Loucy (cell line): ENCODE measurements at regions not wholly inside any gene's neighbourhood (a gene's known extent, or its start where the extent isn't known, plus 50 kb on each side); places are given as distances from the start of the nearest gene placed in this dataset.

ENCODE experiments used
- EZH2phosphoT487 ChIP-seq: fragments of 200-600 bp; IDR thresholded peaks from 2 replicates; pipeline ENCODE4 v1.6.1; 2018; ENCODE audit warnings: antibody characterized with exemption, mild to moderate bottlenecking, moderate library complexity, borderline replicate concordance
- TF ChIP-seq, protein P1 (sequence below): fragments of 200-600 bp; sonication (generic); conservative IDR thresholded peaks from 2 replicates; pipeline ENCODE4 v1.5.1; 2014; ENCODE audit warnings: mild to moderate bottlenecking, antibody characterized with exemption, low read length

DNA sequence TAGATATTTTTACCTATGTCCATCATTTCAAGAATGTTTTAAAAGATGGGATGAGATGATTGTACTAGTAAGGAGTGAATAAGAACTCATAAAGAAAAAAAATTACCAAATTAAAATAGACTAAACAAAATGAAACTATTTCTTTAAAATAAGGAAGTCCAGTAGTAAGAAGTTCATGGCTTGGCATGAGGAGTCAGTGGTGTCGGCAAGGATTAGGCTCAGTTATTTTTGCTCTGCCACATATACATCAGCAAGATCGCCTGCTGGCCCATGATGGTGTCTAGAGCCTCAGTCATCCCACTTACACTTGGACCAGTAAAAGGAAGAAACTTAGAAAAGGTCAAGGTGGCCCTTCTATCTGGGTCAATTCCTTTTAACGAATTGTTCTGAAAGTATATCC, 300.9 kb upstream of the SLC8A1 start:
- TF ChIP-seq, protein P1, sequence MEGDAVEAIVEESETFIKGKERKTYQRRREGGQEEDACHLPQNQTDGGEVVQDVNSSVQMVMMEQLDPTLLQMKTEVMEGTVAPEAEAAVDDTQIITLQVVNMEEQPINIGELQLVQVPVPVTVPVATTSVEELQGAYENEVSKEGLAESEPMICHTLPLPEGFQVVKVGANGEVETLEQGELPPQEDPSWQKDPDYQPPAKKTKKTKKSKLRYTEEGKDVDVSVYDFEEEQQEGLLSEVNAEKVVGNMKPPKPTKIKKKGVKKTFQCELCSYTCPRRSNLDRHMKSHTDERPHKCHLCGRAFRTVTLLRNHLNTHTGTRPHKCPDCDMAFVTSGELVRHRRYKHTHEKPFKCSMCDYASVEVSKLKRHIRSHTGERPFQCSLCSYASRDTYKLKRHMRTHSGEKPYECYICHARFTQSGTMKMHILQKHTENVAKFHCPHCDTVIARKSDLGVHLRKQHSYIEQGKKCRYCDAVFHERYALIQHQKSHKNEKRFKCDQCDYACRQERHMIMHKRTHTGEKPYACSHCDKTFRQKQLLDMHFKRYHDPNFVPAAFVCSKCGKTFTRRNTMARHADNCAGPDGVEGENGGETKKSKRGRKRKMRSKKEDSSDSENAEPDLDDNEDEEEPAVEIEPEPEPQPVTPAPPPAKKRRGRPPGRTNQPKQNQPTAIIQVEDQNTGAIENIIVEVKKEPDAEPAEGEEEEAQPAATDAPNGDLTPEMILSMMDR = no peak
- no peak for TF ChIP-seq EZH2phosphoT487
